ENCODE measurements at regions not wholly inside any gene's neighbourhood (a gene's known extent, or its start where the extent isn't known, plus 50 kb on each side); places are given as distances from the start of the nearest gene placed in this dataset.

DNA sequence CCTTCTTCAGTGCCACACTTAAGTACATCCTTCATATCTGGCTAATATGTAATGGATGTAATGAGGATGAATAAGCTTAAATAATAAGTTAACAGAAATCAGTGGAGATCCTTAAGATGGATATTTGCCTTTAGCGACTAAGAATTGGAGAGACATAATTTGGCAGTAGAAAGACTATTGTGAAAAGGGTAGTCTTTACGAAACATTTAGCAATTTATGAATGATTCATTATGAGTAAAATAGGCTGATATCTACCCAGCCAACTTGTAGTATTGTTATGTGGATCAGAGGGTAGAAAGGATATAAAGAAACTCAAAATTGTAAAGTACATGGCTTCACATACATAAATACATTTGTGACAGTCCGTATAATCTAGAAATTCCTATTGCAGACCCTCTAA is 2371.8 kb downstream of the PCDH7 start:
- H3K36me3 Mint-ChIP-seq (ENCODE audit: insufficient read depth in 1 of 3, low read depth in 3 of 3): no peaks in the 10 kb centered on the region
- Histone ChIP-seq H3K23me2 (ENCODE audit: insufficient read length, low read depth, low read length, poor library complexity, severe bottlenecking) (no peaks in the 10 kb centered on the region), H2BK5ac (ENCODE audit: insufficient read length, low read length) (no peak overlapping the region), H3K79me1 (ENCODE audit: insufficient read depth, low read depth, low read length, poor library complexity, severe bottlenecking) (no peaks in the 10 kb centered on the region), H4K91ac (ENCODE audit: insufficient read length, low read depth, low read length) (no peak overlapping the region), H3K23ac (ENCODE audit: insufficient read length, low read depth, low read length) (no peak overlapping the region), H2AK5ac (ENCODE audit: insufficient read length, low read length) (no peak overlapping the region), H4K8ac (replicated peaks; ENCODE audit: insufficient read length, low read depth, low read length) (no peak overlapping the region), H2BK120ac (ENCODE audit: low read depth, low read length, poor library complexity, severe bottlenecking) (no peak overlapping the region), H3K27ac (ENCODE audit: insufficient read length, low read depth, low read length) (no peak overlapping the region), H4K20me1 (ENCODE audit: control insufficient read depth, insufficient read depth, insufficient read length) (no peaks in the 10 kb centered on the region), H3K27me3 (ENCODE audit: insufficient read depth, low read length) (no peaks in the 10 kb centered on the region), H3K79me2 (ENCODE audit: insufficient read depth, low read length) (no peaks in the 10 kb centered on the region), H3K18ac (ENCODE audit: insufficient read length, low read depth, low read length) (no peak overlapping the region), H2BK12ac (ENCODE audit: insufficient read length, low read depth, low read length) (no peak overlapping the region), H3T11ph (ENCODE audit: low read length) (no peak overlapping the region), H3K9ac (ENCODE audit: extremely low read depth, insufficient read length, low read length) (no peak overlapping the region), H2BK20ac (ENCODE audit: low read depth, low read length, poor library complexity, severe bottlenecking) (no peak overlapping the region), H3K4ac (ENCODE audit: low read depth, low read length) (no peak overlapping the region), H2BK15ac (ENCODE audit: low read depth, low read length) (no peak overlapping the region), H3K9me3 (ENCODE audit: control insufficient read depth, low read depth, low read length) (no peaks in the 10 kb centered on the region), H3K56ac (ENCODE audit: insufficient read length, low read depth, low read length) (no peak overlapping the region), H4K5ac (ENCODE audit: insufficient read length, low read depth, low read length) (no peak overlapping the region), H3K4me2 (ENCODE audit: insufficient read depth, insufficient read length, low read length) (no peak overlapping the region), H2AFZ (ENCODE audit: low read length) (no peak overlapping the region), H3K4me1 (ENCODE audit: insufficient read depth, low read length) (no peaks in the 10 kb centered on the region), H3K14ac (ENCODE audit: insufficient read depth, low read length) (no peak overlapping the region)
- no peak overlapping the region for H3K27ac Mint-ChIP-seq
- H3K4me1 Mint-ChIP-seq: peaks cover 8% of the 10 kb centered on the region in 2 experiments
- H3K4me3 Mint-ChIP-seq: no peak overlapping the region
- no peaks in the 10 kb centered on the region for H3K9me3 Mint-ChIP-seq
- WGBS (ENCODE audit: extremely low coverage, insufficient read length, low lambda C conversion rate): no CpG with 5 or more reads among the region's 3 CpGs
- no peaks in the 10 kb centered on the region for H3K27me3 Mint-ChIP-seq (ENCODE audit: low read depth)
- TF ChIP-seq, protein P1, sequence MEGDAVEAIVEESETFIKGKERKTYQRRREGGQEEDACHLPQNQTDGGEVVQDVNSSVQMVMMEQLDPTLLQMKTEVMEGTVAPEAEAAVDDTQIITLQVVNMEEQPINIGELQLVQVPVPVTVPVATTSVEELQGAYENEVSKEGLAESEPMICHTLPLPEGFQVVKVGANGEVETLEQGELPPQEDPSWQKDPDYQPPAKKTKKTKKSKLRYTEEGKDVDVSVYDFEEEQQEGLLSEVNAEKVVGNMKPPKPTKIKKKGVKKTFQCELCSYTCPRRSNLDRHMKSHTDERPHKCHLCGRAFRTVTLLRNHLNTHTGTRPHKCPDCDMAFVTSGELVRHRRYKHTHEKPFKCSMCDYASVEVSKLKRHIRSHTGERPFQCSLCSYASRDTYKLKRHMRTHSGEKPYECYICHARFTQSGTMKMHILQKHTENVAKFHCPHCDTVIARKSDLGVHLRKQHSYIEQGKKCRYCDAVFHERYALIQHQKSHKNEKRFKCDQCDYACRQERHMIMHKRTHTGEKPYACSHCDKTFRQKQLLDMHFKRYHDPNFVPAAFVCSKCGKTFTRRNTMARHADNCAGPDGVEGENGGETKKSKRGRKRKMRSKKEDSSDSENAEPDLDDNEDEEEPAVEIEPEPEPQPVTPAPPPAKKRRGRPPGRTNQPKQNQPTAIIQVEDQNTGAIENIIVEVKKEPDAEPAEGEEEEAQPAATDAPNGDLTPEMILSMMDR (conservative IDR thresholded peaks at IDR 0.05): no peak
- DNase-seq: no peak

Measured in H9 (cell line).